HG03575 (cell line): ENCODE measurements at regions not wholly inside any gene's neighbourhood (a gene's known extent, or its start where the extent isn't known, plus 50 kb on each side); places are given as distances from the start of the nearest gene placed in this dataset.

ENCODE experiments used
- ATAC-seq: cut with Tn5 transposase; IDR thresholded peaks from one replicate; pipeline ENCODE4 v1.9.1; 2021; ENCODE audit not compliant: unreplicated experiment, insufficient number of reproducible peaks, low FRiP score; ENCODE audit errors: extremely low read depth

- ATAC-seq: no peak
Measured at GRCh38 chr5:110094109-110094508, 404.4 kb downstream of the MAN2A1 start.

GRCh38 chr5:110094548-110094947 lies 404.8 kb downstream of the MAN2A1 start:
- ATAC-seq: no peak

DNA sequence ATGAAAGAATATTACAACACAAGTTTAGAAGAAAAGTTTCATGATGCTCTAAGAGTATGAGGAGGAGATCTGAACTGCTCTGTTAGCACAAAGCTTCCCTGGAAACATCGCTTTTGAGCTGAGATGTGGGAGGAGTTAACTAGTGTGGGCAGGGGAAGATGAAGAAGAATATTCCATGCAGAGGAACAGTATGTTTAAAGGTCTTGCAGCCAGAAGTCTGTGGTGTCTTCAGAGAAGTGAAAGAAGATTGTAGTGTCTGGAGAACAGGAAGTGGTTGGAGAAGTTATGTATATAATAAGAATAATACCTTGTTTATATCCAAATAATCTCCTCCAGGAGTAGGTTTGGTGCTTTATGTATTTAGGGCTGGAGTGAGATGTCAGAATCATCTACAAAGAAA lies 406.7 kb downstream of the MAN2A1 start:
- ATAC-seq: no peak

- no peak for ATAC-seq
Measured at GRCh38 chr5:110099572-110099971, 409.8 kb downstream of the MAN2A1 start.

DNA sequence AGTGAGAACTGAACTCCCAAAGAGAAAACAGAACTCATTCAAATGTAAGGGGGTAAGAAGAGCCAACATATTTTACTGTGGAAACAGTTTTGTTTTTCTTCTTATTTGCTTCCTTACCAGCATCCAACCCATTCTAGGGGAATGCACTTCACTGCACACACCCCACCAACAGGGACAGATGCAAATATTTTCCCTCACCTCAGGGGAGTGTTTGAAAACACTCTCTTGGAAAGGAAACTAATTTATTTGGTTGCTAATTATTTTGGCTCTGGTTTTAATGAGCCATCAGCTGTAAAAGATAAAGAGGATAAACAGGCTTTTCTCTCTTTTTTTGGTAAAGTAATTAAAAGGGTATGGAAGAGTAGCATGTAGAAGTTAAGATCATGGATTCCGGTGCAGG lies 413.4 kb downstream of the MAN2A1 start:
- no peak for ATAC-seq

DNA sequence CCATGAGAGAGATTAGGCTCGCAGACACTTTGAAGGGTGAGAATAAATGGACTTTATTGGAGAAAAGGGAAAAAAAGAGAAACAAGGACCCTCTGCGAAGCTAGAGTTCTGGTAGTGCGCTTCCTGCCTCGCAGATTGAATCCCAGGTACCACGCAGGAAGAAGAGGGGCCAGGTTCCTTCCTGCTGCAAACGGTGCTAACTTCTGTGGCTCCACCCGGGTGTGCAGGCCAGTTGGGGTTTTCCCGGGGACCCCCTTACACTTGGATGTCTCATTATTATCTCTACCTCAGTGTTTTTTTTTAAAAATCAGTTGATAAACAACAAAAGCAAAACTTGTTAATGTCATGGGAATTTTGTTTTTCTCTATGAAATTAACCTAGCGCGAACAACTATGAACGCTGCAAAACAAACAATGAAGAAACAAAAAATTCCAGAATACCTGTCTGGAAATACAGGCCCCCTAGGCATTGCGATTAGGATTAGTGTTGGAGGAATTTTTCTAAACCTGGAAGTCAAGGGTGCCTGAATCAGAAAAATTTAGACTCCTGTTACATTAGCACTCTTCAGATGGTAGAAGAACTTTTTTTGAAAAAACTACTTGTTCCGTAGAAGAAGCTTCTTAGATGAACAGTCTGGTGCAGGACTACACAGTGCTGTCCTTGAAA lies 414.5 kb downstream of the MAN2A1 start:
- ATAC-seq: no peak

- no peak for ATAC-seq
Measured at GRCh38 chr5:110104726-110105669, 415.3 kb downstream of the MAN2A1 start.

GRCh38 chr5:110105692-110106091 lies 416.0 kb downstream of the MAN2A1 start:
- no peak for ATAC-seq

DNA sequence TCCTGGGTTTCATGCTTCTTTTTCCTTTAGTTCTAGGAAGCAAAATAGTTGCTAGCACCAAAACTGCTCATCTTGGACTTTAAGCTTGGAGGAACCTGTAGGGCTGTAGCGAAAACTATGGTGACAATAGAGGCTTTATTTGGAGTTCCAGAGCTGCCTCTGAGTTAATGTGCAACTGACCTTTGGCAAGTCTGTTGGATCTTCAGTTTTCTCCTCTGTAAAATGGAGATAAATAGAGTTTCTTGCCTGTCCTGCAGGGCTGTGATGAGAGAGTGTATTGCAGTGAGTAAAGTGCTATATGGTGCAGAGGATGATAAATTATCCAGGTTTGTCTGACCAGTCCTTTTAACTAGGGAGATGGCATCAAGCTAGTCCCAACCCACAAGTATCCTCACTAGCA lies 417.0 kb downstream of the MAN2A1 start:
- no peak for ATAC-seq

DNA sequence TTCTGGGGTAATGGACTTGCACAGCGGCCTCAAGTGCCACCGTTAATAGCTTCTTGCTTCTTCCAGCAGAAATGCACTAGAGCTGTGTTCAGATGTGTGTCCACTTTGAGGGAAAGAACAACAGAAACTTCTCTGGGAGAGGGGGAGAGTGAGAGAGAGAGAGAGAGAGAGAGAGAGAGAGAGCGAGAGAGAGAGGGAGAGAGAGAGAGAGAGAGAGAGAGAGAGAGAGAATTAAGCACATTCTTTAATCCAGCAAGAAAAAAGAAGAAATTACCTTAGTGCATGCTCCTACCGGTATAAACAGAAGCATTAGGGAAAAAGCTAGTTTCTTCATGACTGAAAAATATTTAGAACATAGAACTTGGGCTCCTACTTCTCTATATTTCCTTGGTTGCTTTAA lies 418.8 kb downstream of the MAN2A1 start:
- no peak for ATAC-seq

DNA sequence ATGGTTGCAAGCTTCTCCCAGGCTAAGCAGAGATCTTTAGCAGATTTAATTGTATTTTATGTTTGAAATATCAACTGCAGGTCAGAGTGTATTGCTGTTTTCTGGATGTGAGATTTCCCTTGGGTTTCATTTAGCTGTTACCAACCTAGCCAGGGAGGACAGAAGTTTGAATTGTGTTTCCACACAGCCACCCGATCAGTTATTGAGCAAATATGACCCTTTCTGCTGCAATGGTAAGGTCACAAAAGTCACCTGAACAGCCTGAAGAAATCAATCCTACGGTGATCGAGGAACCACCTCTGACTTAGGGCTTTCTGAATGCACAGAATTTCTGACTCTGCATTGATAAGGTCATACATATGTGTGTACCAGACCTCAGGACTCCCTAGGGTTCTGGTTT lies 419.9 kb downstream of the MAN2A1 start:
- no peak for ATAC-seq

DNA sequence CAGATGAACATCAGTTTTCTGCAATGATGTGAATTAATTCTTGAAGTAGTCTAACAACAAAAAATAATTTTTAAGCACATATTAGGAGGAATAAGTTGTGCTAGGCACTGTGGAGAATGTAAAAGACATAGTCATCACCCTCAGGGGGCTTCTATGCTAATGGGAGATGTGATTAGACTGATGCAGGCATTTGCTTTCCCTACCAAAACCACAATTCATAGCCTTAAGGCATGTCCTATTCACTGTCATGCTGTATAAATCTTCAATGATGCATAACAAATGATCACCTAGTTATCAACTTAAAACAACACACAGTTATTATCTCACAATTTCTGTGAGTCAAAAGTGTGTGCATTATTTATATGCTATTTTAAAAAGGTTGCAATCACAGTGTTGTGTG lies 422.6 kb downstream of the MAN2A1 start:
- no peak for ATAC-seq

GRCh38 chr5:110115503-110115902 lies 425.8 kb downstream of the MAN2A1 start:
- ATAC-seq: no peak

- no peak for ATAC-seq
Measured at GRCh38 chr5:110116539-110116938, 426.8 kb downstream of the MAN2A1 start.

- ATAC-seq: no peak
Measured at GRCh38 chr5:110134963-110135935, 445.5 kb downstream of the MAN2A1 start.

DNA sequence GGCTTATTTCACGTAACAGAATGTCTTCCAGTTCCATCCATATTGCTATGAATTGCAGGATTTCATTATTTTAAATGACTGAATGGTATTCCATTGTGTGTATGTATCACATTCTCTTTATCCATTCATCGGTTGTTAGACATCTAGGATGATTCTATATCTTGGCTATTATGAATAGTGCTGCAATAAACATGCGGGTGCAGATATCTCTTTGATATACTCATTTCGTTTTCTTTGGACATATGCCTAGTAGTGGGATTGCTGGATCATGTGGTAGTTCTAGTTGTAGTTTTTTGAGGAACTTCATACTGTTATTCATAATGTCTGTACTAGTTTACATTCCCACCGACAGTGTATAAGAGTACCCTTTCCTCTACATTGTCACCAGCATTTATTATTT lies 460.5 kb downstream of the MAN2A1 start:
- no peak for ATAC-seq

DNA sequence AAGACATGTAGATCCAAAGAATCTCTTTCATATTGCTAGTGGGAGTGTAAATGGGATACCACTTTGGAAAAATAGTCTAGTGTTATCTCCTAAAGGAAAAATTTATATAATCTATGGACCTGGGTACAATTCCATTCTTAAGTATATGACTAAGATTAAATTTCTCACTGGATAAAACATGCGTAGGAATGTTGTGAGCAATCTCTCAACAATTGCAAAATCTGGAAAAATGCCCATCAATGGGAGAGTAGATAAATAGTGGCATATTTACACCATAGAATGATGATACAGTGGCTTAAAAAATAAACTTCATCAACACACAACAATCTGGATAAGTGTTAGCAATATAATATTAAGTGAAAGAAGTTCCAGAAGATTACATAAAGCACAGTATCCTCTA lies 469.5 kb downstream of the MAN2A1 start:
- ATAC-seq: no peak

GRCh38 chr5:110161162-110161561 lies 471.4 kb downstream of the MAN2A1 start:
- ATAC-seq: no peak

DNA sequence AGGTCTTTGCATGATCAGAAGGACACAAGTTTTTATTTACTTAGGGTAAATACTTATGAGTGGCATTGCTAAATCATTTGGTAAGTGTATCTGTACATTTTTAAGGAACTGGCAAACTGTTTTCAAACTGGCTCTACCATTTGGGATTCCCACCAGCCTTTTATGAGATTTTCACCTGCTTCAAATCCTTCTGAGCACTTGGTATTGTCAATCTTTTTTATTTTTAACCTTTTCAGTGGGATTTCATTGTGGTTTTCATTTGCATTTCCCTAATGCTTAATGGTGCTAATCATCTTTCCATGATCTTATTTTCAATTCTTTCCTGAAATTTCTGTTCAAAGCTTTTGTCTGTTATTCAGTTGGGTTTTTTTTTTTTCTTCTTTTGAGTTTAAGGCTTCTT lies 475.6 kb downstream of the MAN2A1 start:
- no peak for ATAC-seq
